Spinal cord (tissue), 9 donors: ENCODE measurements at regions not wholly inside any gene's neighbourhood (a gene's known extent, or its start where the extent isn't known, plus 50 kb on each side); places are given as distances from the start of the nearest gene placed in this dataset.

Experiments
- DNase-seq, 6 donors: peaks; one replicate each; pipeline versions ENCODE4 v3.0.0 to v3.0.0-alpha.2; 2013 to 2015; ENCODE audit warnings: low spot score in 6 of 6, low read depth in 4 of 6
- H3K27ac ChIP-seq: one replicate; pipeline ENCODE4 v1.5.1; 2013; ENCODE audit warnings: low read depth, low read length, control low read depth
- H3K27me3 ChIP-seq: one replicate; pipeline ENCODE4 v1.6.1; 2013; ENCODE audit warnings: low read length; ENCODE audit not compliant: control insufficient read depth, insufficient read depth
- H3K36me3 ChIP-seq: one replicate; pipeline ENCODE4 v1.6.1; 2013; ENCODE audit warnings: low read length; ENCODE audit not compliant: control insufficient read depth, insufficient read depth
- H3K4me1 ChIP-seq: one replicate; pipeline ENCODE4 v1.6.1; 2013; ENCODE audit warnings: low read length; ENCODE audit not compliant: control insufficient read depth, insufficient read depth
- H3K4me3 ChIP-seq: one replicate; pipeline ENCODE4 v1.5.1; 2013; ENCODE audit warnings: low read depth, low read length, control low read depth
- H3K9me3 ChIP-seq: one replicate; pipeline ENCODE4 v1.6.1; 2013; ENCODE audit warnings: low read length; ENCODE audit not compliant: control insufficient read depth, insufficient read depth
- WGBS: methylation state at CpG from one replicate; pipeline ENCODE4 v1.1.5; 2013; ENCODE audit warnings: missing lambda C conversion rate; ENCODE audit not compliant: insufficient coverage; 5-methylcytosine and 5-hydroxymethylcytosine counted together
- donor health status: healthy.

DNA sequence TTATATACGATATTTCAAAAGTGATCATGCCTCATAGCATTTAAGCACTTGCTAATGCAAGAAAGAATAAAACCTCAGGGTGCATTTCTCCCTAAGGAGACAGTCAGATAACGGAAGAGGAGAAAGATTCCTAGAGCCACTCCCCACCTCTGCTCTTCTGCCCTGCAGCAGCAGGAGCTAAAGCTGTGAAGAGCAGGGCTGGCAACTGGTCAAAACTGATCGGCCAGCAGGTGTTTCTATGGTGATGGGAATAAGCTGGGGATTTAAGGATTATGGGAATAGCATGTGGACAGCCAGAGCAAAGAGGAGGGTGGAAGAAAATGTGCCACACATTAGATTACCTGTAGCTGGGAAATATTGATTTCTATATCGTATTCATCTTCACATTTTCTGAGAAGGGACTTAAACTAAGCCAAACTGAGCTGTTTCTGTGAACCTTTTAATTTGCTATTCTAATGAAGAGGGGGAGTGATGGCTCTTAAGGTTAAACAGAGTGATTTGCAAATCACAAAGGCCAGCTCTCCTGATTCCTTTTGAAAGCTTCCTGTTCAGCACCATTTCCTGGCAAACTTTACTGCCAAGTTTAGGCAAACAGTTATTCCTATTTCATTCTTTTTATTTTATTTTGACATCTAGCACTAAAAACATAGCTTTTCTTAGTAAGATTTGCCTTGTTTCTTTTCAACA, 268.9 kb upstream of the PFKP start:
- Histone ChIP-seq H3K27ac (no peak overlapping the region), H3K4me3 (no peak overlapping the region), H3K27me3 (no peaks in the 10 kb centered on the region), H3K36me3 (no peaks in the 10 kb centered on the region), H3K9me3 (peaks cover 4% of the 10 kb centered on the region), H3K4me1 (no peaks in the 10 kb centered on the region)
- 27% methylated on average over 1 of the region's 4 CpGs for WGBS
- peak in 2 of 6 donors; percentile 51 to 59 for DNase-seq

DNA sequence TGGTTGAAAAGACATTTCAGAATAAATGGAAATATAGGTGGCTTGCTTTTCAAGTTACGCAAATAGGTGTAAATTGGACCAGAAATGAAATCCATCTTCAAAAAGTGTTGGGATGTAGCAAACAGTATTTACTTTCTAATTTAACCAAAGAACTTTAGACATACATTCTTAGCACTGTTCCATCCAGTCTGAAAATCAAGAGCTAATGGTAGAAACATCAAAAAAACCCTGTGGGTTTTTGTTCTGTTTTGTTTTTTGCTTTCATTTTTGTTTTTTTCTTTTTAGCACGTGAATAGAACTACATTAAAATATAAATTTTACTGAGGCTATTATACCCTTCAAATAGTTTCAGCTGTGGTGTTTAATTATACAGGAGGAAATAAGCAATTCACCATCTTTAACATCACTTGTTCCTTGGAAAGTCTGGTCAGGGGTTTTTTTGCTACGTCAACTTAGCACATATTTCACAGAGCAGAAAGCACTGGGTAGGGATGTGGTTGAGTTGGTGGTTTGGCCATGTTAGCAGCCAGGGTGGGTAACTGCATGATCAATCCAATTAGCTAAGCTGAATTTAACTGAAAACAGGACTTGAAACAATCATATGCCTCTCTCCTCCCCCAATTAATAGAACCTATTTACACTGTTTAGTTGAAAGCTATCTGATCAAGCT, 275.4 kb upstream of the PFKP start:
- Histone ChIP-seq H3K4me1 (no peaks in the 10 kb centered on the region), H3K9me3 (peaks cover 4% of the 10 kb centered on the region), H3K36me3 (no peaks in the 10 kb centered on the region), H3K4me3 (no peak overlapping the region), H3K27me3 (no peaks in the 10 kb centered on the region), H3K27ac (no peak overlapping the region)
- DNase-seq = no peak
- WGBS = no CpG with 5 or more reads among the region's 3 CpGs

DNA sequence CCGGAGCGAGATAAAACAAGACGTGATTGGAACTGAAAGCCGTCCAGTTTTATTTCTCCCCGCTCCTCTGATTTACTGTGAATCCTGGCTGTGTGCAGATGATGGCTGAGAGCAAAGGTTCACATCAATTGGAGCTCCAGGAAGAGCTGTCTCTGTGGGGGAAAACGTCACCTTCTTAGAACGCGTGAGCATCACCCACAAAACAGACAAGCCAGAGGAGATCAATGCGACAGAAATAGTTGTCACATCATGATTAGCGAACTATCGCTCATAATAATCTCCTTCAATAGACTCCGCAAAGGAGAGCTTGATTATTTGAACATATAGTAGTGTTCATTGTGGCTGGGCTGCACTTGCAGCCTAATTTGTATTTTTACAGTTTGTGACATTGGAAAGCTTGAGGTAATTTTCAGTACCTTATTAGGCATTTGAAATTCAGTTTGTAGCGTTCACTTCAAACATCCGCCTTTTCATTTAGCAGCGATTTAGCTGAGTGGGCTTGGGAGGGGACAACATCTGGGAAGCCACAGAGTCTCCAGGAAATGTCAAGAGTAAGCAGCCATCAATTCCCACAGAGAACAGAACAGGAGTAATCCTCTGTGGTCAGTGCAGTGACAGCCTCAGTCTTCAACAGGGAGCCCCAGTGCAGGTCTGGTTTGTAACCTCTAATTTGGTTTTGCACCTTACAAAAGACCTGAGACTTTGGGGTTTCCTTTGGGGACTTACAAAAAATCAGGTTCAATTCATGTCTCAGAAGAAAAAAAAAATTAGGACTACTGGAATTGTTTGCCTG, 276.8 kb upstream of the PFKP start:
- peaks cover 2% of the 10 kb centered on the region for H3K9me3 ChIP-seq
- H3K4me3 ChIP-seq = no peak overlapping the region
- H3K27me3 ChIP-seq = no peaks in the 10 kb centered on the region
- peak in 1 of 6 donors; percentile 23 for DNase-seq
- H3K27ac ChIP-seq = no peak overlapping the region
- no peaks in the 10 kb centered on the region for H3K36me3 ChIP-seq
- no peaks in the 10 kb centered on the region for H3K4me1 ChIP-seq
- 86% methylated on average over 10 of the region's 15 CpGs for WGBS

DNA sequence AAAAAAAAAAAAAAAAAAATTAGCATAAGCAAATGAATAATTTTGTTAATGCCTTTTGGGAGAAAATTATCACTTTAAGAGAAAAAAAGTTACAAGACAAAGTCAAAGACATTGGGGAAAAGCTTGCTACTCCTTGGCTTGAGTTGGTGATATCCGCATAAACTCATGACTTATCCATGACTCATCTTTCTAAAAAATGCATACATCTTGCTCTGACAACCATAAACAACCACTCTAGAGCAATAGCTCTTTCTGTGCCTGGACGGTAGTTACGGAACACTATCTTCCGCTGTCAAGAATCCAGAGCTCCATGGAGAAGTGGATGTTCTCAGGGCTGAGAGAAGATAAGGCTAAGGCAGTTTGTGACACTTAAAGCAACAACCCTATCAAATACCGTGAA, 281.1 kb upstream of the PFKP start:
- no peak overlapping the region for H3K4me3 ChIP-seq
- H3K27ac ChIP-seq = no peak overlapping the region
- H3K36me3 ChIP-seq = no peaks in the 10 kb centered on the region
- no peaks in the 10 kb centered on the region for H3K4me1 ChIP-seq
- no peak for DNase-seq
- 87% methylated on average over 3 of the region's 5 CpGs for WGBS
- no peaks in the 10 kb centered on the region for H3K27me3 ChIP-seq
- H3K9me3 ChIP-seq = no peaks in the 10 kb centered on the region

DNA sequence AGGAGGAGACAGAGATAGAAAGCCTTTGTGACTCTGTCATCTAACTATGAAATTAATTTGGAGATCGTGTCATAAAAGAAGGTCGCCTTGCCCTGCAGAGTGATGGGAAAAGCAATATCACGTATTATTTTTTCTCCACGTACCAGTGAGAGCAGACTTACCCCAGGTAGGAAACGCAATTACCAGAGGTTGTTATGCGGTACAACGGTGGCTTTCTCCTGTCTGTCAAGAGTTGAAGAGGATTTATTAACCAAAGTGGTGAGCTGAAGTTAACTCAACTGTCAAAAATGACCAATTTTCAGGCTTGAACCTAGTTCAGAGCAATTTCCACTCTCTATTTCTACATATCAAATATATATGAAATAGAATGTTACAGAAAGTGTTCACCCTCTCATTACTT, 282.6 kb upstream of the PFKP start:
- no peak overlapping the region for H3K27ac ChIP-seq
- 95% methylated on average over 6 of the region's 7 CpGs for WGBS
- DNase-seq = no peak
- no peaks in the 10 kb centered on the region for H3K9me3 ChIP-seq
- no peak overlapping the region for H3K4me3 ChIP-seq
- H3K36me3 ChIP-seq = no peaks in the 10 kb centered on the region
- no peaks in the 10 kb centered on the region for H3K4me1 ChIP-seq
- no peaks in the 10 kb centered on the region for H3K27me3 ChIP-seq

DNA sequence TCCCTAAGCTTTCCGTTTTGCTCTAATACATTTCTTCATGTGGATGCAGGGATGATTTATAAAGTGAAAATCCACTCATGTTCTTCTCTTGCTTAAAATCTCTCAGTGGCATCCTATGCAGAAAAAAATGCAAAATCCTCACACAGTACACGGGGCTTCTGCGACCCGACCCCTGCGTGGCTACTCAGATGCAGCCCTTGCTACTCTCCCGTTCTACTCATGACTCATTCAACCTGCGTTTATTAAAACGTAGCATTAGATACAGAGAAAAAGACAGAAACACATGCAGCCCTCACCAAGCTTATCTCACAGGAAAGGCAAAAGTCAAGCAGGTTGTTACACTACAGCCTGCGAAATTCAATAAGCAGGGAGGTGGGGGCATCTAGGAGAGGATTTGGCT, 284.4 kb upstream of the PFKP start:
- no peak for DNase-seq

DNA sequence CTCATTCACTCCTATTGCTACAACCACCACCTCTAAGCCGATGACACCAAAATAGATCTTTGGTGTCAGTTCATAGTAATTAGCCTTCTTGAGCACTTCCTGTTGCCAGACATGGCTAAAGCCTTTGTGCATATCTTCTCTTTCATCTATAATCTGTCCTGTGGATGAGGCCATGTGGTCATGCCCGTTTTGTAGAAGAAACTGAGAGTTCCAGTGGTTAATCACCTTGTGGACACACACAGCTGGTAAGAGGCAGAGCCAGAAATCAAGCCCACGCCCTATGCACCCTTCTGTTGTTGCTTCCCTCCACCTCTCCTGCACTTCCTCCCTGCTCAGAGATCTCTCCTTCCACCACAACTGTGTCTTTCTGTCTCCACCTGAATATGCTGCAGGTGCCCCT, 285.1 kb upstream of the PFKP start:
- Histone ChIP-seq H3K27me3 (no peaks in the 10 kb centered on the region), H3K4me3 (no peak overlapping the region), H3K36me3 (no peaks in the 10 kb centered on the region), H3K27ac (no peak overlapping the region), H3K9me3 (no peaks in the 10 kb centered on the region), H3K4me1 (no peaks in the 10 kb centered on the region)
- 75% methylated on average over 2 of the region's 3 CpGs for WGBS
- DNase-seq = no peak

More for the DNA sequence above, 284.4 kb upstream of the PFKP start:
- no peak overlapping the region for H3K27ac ChIP-seq
- H3K36me3 ChIP-seq = no peaks in the 10 kb centered on the region
- no peak overlapping the region for H3K4me3 ChIP-seq
- no peaks in the 10 kb centered on the region for H3K9me3 ChIP-seq
- 86% methylated on average over 7 of the region's 9 CpGs for WGBS
- H3K4me1 ChIP-seq = no peaks in the 10 kb centered on the region
- no peaks in the 10 kb centered on the region for H3K27me3 ChIP-seq

DNA sequence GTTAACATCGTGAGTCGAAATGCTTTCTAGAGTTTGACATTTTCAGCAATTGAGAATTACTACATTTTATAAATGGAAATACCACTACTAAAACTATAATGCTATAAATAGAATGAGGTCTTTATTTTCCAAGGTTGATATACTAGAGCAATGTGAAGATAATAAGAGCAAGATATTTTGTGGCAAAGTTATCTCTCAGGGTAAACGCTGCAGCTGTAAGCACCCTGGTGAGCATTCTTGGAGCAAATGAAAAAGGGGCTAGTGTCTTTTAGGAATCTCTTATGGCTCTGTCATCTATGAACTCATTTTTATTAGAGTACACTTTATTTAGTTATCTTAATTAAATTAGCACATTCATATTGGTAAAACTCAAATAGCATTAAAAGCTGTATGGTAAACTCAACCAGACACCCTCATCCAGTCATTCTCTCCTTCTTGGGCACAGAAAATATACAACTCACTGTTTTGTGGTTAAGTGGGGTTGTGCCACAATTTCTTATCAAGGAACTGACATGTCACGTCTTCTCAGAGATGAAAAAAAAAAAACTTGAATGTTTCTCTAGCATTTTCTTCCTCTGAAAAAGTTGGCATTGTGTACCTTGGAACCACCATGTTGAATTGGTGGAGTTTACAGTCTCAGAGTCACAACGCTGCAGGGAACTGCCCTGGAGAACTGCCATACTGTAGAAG, 289.5 kb upstream of the PFKP start:
- DNase-seq = no peak
- H3K36me3 ChIP-seq = no peaks in the 10 kb centered on the region
- WGBS = 100% methylated on average over 1 of the region's 5 CpGs
- no peaks in the 10 kb centered on the region for H3K9me3 ChIP-seq
- peaks cover 5% of the 10 kb centered on the region for H3K4me1 ChIP-seq
- H3K27me3 ChIP-seq = peaks cover 5% of the 10 kb centered on the region
- H3K4me3 ChIP-seq = no peak overlapping the region
- no peak overlapping the region for H3K27ac ChIP-seq

DNA sequence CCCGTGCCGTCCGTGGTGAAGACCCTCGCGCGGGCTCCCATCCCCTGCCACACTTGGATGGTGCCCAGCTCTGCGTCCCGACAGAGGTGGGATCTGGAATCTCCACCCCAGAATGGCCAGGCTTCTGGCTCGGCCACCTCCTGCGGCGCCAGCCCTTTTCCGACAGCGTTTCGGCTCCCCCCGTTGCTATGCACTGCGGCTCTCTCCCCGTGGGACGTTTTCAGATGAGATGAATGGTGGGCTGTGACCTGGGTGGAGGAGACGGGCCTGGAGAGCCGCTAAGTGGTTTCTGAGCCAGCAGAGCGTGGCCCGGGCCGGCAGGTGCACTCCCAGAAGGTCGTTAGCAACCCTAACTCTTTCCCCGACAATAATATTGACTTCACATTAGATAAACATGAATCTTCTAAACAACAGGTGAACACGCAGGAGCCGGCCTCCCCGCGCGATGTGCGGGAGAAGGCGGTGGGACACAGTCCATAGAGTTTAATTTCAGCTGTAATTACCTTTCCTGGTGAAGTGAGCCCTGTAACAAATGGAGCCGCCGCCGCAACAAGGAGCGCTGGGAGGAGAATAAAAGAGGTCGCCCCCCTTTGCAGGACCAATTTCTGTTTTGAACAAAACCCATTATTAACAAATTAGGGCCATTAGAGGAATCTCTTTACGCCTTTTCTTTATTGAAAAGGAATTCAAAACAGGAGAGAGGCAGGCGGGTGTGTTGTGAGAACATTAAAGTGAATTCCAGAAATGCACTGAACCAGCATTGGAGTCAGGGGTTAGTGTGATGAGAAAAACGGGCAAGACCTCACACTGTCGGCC, 294.3 kb upstream of the PFKP start:
- H3K4me1 ChIP-seq = peaks cover 8% of the 10 kb centered on the region
- WGBS = 25% methylated on average over 27 of the region's 41 CpGs
- no peak overlapping the region for H3K4me3 ChIP-seq
- DNase-seq = peak in 1 of 6 donors; percentile 82
- H3K9me3 ChIP-seq = no peaks in the 10 kb centered on the region
- H3K27ac ChIP-seq = no peak overlapping the region
- H3K36me3 ChIP-seq = no peaks in the 10 kb centered on the region
- H3K27me3 ChIP-seq = peaks cover 9% of the 10 kb centered on the region
